AG10803 (cell line): ENCODE measurements at regions not wholly inside any gene's neighbourhood (a gene's known extent, or its start where the extent isn't known, plus 50 kb on each side); places are given as distances from the start of the nearest gene placed in this dataset.
"Not testable (repeated sequence)": the region's sequence is repeated elsewhere in the genome, so short reads cannot be mapped to it uniquely, and the experiment has no call there.

ENCODE experiments used
- DNase-seq: peaks from one replicate; pipeline ENCODE4 v3.0.0; 2010; ENCODE audit warnings: low read depth
- H3K4me3 ChIP-seq: 2 replicates; pipeline ENCODE4 v1.5.1; 2011; ENCODE audit warnings: mild to moderate bottlenecking, low read length, control low read depth
- CTCF ChIP-seq: conservative IDR thresholded peaks from 2 replicates; pipeline ENCODE4 v1.5.1; 2011; ENCODE audit warnings: mild to moderate bottlenecking, low read length, control low read depth, inconsistent platforms

- TF ChIP-seq CTCF = peak; percentile 77
- H3K4me3 ChIP-seq = no peak overlapping the region
- DNase-seq = peak; percentile 59
Observed at GRCh38 chr9:33623658-33624586, 99.9 kb downstream of the ANKRD18B start.

GRCh38 chr9:33628318-33628717 is 104.3 kb downstream of the ANKRD18B start:
- DNase-seq = not testable (repeated sequence)

GRCh38 chr9:33628865-33629410 is 104.9 kb downstream of the ANKRD18B start:
- no peak for DNase-seq
- no peak overlapping the region for H3K4me3 ChIP-seq
- no peak for TF ChIP-seq CTCF

More at GRCh38 chr9:33628318-33628717, 104.3 kb downstream of the ANKRD18B start:
- H3K4me3 ChIP-seq = not testable (repeated sequence)

GRCh38 chr9:33633636-33634035 is 109.6 kb downstream of the ANKRD18B start:
- no peak for TF ChIP-seq CTCF
- H3K4me3 ChIP-seq = no peak overlapping the region

GRCh38 chr9:33637881-33638280 is 113.8 kb downstream of the ANKRD18B start:
- TF ChIP-seq CTCF = no peak
- H3K4me3 ChIP-seq = no peak overlapping the region
- no peak for DNase-seq

More at GRCh38 chr9:33633636-33634035, 109.6 kb downstream of the ANKRD18B start:
- no peak for DNase-seq

GRCh38 chr9:33638391-33638915 is 114.4 kb downstream of the ANKRD18B start:
- H3K4me3 ChIP-seq = no peak overlapping the region
- no peak for TF ChIP-seq CTCF
- DNase-seq = no peak

- no peak for DNase-seq
- H3K4me3 ChIP-seq = no peak overlapping the region
- TF ChIP-seq CTCF = no peak
Observed at GRCh38 chr9:33645706-33646105, 121.7 kb downstream of the ANKRD18B start.
